ENCODE measurements at regions not wholly inside any gene's neighbourhood (a gene's known extent, or its start where the extent isn't known, plus 50 kb on each side); places are given as distances from the start of the nearest gene placed in this dataset.

GRCh38 chr3:59518283-59519055, 468.6 kb upstream of the CFAP20DC start:
- Mint-ChIP-seq H3K27ac (ENCODE audit: unreplicated experiment) (no peak overlapping the region), H3K36me3 (ENCODE audit: low read depth) (no peaks in the 10 kb centered on the region)

GRCh38 chr3:59517388-59517787, 467.6 kb upstream of the CFAP20DC start:
- no peak overlapping the region for H3K27ac Mint-ChIP-seq (ENCODE audit: unreplicated experiment)
- no peaks in the 10 kb centered on the region for H3K9me3 Mint-ChIP-seq (ENCODE audit: low read depth)
- no peak for DNase-seq (ENCODE audit: low spot score)
- no peaks in the 10 kb centered on the region for H3K27me3 Mint-ChIP-seq (ENCODE audit: low read depth)
- H3K4me1 Mint-ChIP-seq (ENCODE audit: low read depth): peaks cover 3% of the 10 kb centered on the region
- TF ChIP-seq CTCF (IDR thresholded peaks at IDR 0.05): no peak
- no peak overlapping the region for H3K4me3 Mint-ChIP-seq (ENCODE audit: unreplicated experiment)
- no peaks in the 10 kb centered on the region for H3K36me3 Mint-ChIP-seq (ENCODE audit: low read depth)

More at GRCh38 chr3:59518283-59519055, 468.6 kb upstream of the CFAP20DC start:
- no peak for TF ChIP-seq CTCF (IDR thresholded peaks at IDR 0.05)
- Mint-ChIP-seq H3K4me3 (ENCODE audit: unreplicated experiment) (no peak overlapping the region), H3K9me3 (ENCODE audit: low read depth) (no peaks in the 10 kb centered on the region), H3K27me3 (ENCODE audit: low read depth) (no peaks in the 10 kb centered on the region), H3K4me1 (ENCODE audit: low read depth) (peaks cover 3% of the 10 kb centered on the region)
- DNase-seq (ENCODE audit: low spot score): no peak

- no peak overlapping the region for H3K4me3 Mint-ChIP-seq (ENCODE audit: unreplicated experiment)
- no peak for DNase-seq (ENCODE audit: low spot score)
- H3K27me3 Mint-ChIP-seq (ENCODE audit: low read depth): no peaks in the 10 kb centered on the region
- H3K27ac Mint-ChIP-seq (ENCODE audit: unreplicated experiment): no peak overlapping the region
- H3K36me3 Mint-ChIP-seq (ENCODE audit: low read depth): no peaks in the 10 kb centered on the region
- peaks cover 3% of the 10 kb centered on the region for H3K4me1 Mint-ChIP-seq (ENCODE audit: low read depth)
- TF ChIP-seq CTCF (IDR thresholded peaks at IDR 0.05): no peak
- H3K9me3 Mint-ChIP-seq (ENCODE audit: low read depth): no peaks in the 10 kb centered on the region
Observed at GRCh38 chr3:59515966-59516365, 466.1 kb upstream of the CFAP20DC start.

- Mint-ChIP-seq H3K27ac (ENCODE audit: unreplicated experiment) (no peak overlapping the region), H3K27me3 (ENCODE audit: low read depth) (no peaks in the 10 kb centered on the region), H3K36me3 (ENCODE audit: low read depth) (no peaks in the 10 kb centered on the region), H3K4me3 (ENCODE audit: unreplicated experiment) (no peak overlapping the region), H3K9me3 (ENCODE audit: low read depth) (no peaks in the 10 kb centered on the region), H3K4me1 (ENCODE audit: low read depth) (peaks cover 3% of the 10 kb centered on the region)
- TF ChIP-seq CTCF (IDR thresholded peaks at IDR 0.05): no peak
- DNase-seq (ENCODE audit: low spot score): no peak
Observed at GRCh38 chr3:59514865-59515482, 465.1 kb upstream of the CFAP20DC start.

GRCh38 chr3:59513570-59513969, 463.7 kb upstream of the CFAP20DC start:
- H3K4me1 Mint-ChIP-seq (ENCODE audit: low read depth): peaks cover 3% of the 10 kb centered on the region
- no peak for TF ChIP-seq CTCF (IDR thresholded peaks at IDR 0.05)
- DNase-seq (ENCODE audit: low spot score): no peak

More at GRCh38 chr3:59513570-59513969, 463.7 kb upstream of the CFAP20DC start:
- H3K9me3 Mint-ChIP-seq (ENCODE audit: low read depth): no peaks in the 10 kb centered on the region
- H3K36me3 Mint-ChIP-seq (ENCODE audit: low read depth): no peaks in the 10 kb centered on the region
- no peak overlapping the region for H3K27ac Mint-ChIP-seq (ENCODE audit: unreplicated experiment)
- H3K4me3 Mint-ChIP-seq (ENCODE audit: unreplicated experiment): no peak overlapping the region
- H3K27me3 Mint-ChIP-seq (ENCODE audit: low read depth): no peaks in the 10 kb centered on the region
